SU-DHL-6 (cell line): ENCODE measurements at regions not wholly inside any gene's neighbourhood (a gene's known extent, or its start where the extent isn't known, plus 50 kb on each side); places are given as distances from the start of the nearest gene placed in this dataset.
"Not testable (repeated sequence)": the region's sequence is repeated elsewhere in the genome, so short reads cannot be mapped to it uniquely, and the experiment has no call there.

ENCODE experiments used
- H2AFZ ChIP-seq: fragments of 200-600 bp; sonication (generic); 2 replicates; pipeline ENCODE4 v1.6.1; 2014; ENCODE audit warnings: low read depth, mild to moderate bottlenecking, moderate library complexity, mixed read lengths, antibody characterized with exemption, low read length; ENCODE audit not compliant: severe bottlenecking
- H3F3A ChIP-seq: fragments of 200-600 bp; shearing (Covaris generic); 2 replicates; pipeline ENCODE4 v1.6.0; 2016; ENCODE audit warnings: antibody characterized with exemption, mild to moderate bottlenecking; ENCODE audit not compliant: insufficient read depth
- H3K27ac ChIP-seq: fragments of 200-600 bp; sonication (generic); 2 replicates; pipeline ENCODE4 v1.5.1; 2016; ENCODE audit warnings: low read depth, mild to moderate bottlenecking, low read length, moderate library complexity, mixed read lengths
- H3K27me3 ChIP-seq: fragments of 200-600 bp; sonication (generic), shearing (Covaris generic); 2 replicates; pipeline ENCODE4 v1.6.0; 2014; ENCODE audit warnings: mild to moderate bottlenecking, low read length
- H3K36me3 ChIP-seq: fragments of 200-600 bp; sonication (generic); 2 replicates; pipeline ENCODE4 v1.6.1; 2014; ENCODE audit warnings: mild to moderate bottlenecking, low read length, mixed read lengths
- H3K4me2 ChIP-seq: fragments of 300-600, 200-600 bp; shearing (Covaris generic), sonication (generic); 2 replicates; pipeline ENCODE4 v1.6.0; 2014; ENCODE audit warnings: low read length, low read depth, mild to moderate bottlenecking; ENCODE audit not compliant: poor library complexity, severe bottlenecking
- H3K4me3 ChIP-seq: fragments of 200-600 bp; sonication (generic); 2 replicates; pipeline ENCODE4 v1.5.1; 2014; ENCODE audit warnings: antibody characterized with exemption, low read length, mild to moderate bottlenecking, mixed read lengths; ENCODE audit not compliant: insufficient read depth, poor library complexity, severe bottlenecking
- H3K79me2 ChIP-seq: fragments of 200-600 bp; sonication (generic); 2 replicates; pipeline ENCODE4 v1.6.1; 2014; ENCODE audit warnings: mild to moderate bottlenecking, low read length, moderate library complexity; ENCODE audit not compliant: insufficient read depth
- H3K9ac ChIP-seq: fragments of 200-600 bp; sonication (generic); 2 replicates; pipeline ENCODE4 v1.7.0; 2014; ENCODE audit warnings: mild to moderate bottlenecking, low read length
- H3K9me2 ChIP-seq: fragments of 200-600 bp; sonication (generic); replicated peaks from 2 replicates; pipeline ENCODE4 v1.6.1; 2014; ENCODE audit warnings: low read length; ENCODE audit not compliant: insufficient read depth
- H3K9me3 ChIP-seq: fragments of 200-600 bp; sonication (generic); 2 replicates; pipeline ENCODE4 v1.6.1; 2014; ENCODE audit warnings: low read length, mixed read lengths; ENCODE audit not compliant: insufficient read depth
- H4K20me1 ChIP-seq: fragments of 200-600 bp; sonication (generic); 2 replicates; pipeline ENCODE4 v1.6.1; 2014; ENCODE audit warnings: low read depth, mild to moderate bottlenecking, antibody characterized with exemption, low read length, moderate library complexity, mixed read lengths
- EZH2phosphoT487 ChIP-seq: fragments of 200-600 bp; sonication (generic), shearing (Covaris generic); conservative IDR thresholded peaks from 2 replicates; pipeline ENCODE4 v1.6.1; 2018; ENCODE audit warnings: mild to moderate bottlenecking, antibody characterized with exemption, low read length, moderate library complexity, mixed read lengths
- TF ChIP-seq, protein P1 (sequence below): fragments of 200-600 bp; sonication (generic); IDR thresholded peaks from one replicate; pipeline ENCODE4 v1.5.1; 2017; ENCODE audit warnings: antibody characterized with exemption, mild to moderate bottlenecking, low read length, moderate library complexity; ENCODE audit not compliant: insufficient read depth, poor library complexity, severe bottlenecking

DNA sequence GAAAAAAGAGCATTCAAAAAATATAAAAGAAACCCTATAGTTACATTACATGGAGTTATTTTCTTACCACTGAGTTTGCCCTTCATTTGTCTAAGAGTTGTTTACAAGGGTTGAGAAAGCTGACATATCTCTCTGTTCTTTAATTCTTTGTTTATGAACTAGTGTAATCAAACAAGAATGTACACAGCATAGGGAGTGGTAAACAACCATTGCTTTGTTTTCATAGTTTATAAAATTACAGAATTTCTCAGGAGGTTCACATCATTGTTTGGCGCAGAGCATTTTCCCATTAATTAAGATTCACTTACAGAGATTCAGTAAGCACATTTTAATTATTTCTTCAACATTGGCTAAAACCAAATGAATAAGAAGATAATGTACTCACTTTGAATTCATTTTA, 87.6 kb downstream of the IFI44 start:
- Histone ChIP-seq H3K79me2 (no peaks in the 10 kb centered on the region), H3K36me3 (no peaks in the 10 kb centered on the region), H2AFZ (no peak overlapping the region), H3F3A (no peaks in the 10 kb centered on the region), H3K9me2 (no peaks in the 10 kb centered on the region), H4K20me1 (no peaks in the 10 kb centered on the region), H3K27ac (no peak overlapping the region), H3K4me2 (no peak overlapping the region), H3K27me3 (no peaks in the 10 kb centered on the region), H3K4me3 (no peak overlapping the region), H3K9me3 (no peaks in the 10 kb centered on the region), H3K9ac (no peak overlapping the region)
- no peak for TF ChIP-seq EZH2phosphoT487
- TF ChIP-seq, protein P1, sequence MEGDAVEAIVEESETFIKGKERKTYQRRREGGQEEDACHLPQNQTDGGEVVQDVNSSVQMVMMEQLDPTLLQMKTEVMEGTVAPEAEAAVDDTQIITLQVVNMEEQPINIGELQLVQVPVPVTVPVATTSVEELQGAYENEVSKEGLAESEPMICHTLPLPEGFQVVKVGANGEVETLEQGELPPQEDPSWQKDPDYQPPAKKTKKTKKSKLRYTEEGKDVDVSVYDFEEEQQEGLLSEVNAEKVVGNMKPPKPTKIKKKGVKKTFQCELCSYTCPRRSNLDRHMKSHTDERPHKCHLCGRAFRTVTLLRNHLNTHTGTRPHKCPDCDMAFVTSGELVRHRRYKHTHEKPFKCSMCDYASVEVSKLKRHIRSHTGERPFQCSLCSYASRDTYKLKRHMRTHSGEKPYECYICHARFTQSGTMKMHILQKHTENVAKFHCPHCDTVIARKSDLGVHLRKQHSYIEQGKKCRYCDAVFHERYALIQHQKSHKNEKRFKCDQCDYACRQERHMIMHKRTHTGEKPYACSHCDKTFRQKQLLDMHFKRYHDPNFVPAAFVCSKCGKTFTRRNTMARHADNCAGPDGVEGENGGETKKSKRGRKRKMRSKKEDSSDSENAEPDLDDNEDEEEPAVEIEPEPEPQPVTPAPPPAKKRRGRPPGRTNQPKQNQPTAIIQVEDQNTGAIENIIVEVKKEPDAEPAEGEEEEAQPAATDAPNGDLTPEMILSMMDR, result no peak

DNA sequence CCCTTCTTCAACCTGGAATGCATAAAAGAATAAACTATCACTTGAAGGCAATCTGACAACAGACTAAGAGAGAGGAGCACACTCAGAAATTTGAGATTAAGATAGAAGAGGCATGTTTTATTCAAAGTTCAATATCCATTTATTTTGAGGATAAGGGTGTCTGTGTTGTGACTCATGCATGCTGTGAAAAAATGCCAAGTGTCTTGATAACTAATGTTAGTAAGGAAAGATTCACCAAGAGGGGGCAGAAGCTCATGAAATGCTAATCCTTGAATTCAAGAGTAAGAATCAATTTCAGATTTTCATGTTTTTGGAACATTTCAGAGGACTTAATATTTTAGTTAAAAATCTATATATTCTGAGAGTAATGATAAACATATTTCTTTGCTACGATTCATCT, 94.0 kb downstream of the IFI44 start:
- no peaks in the 10 kb centered on the region for H4K20me1 ChIP-seq
- TF ChIP-seq, protein P1, result no peak
- TF ChIP-seq EZH2phosphoT487, result no peak
- no peaks in the 10 kb centered on the region for H3K9me2 ChIP-seq
- H3K9ac ChIP-seq, result no peak overlapping the region
- H3K9me3 ChIP-seq, result no peaks in the 10 kb centered on the region
- H3K27ac ChIP-seq, result no peak overlapping the region
- H3F3A ChIP-seq, result no peaks in the 10 kb centered on the region
- H3K4me3 ChIP-seq, result no peak overlapping the region
- H3K36me3 ChIP-seq, result no peaks in the 10 kb centered on the region
- no peak overlapping the region for H2AFZ ChIP-seq
- H3K79me2 ChIP-seq, result no peaks in the 10 kb centered on the region
- H3K27me3 ChIP-seq, result no peaks in the 10 kb centered on the region
- no peak overlapping the region for H3K4me2 ChIP-seq

DNA sequence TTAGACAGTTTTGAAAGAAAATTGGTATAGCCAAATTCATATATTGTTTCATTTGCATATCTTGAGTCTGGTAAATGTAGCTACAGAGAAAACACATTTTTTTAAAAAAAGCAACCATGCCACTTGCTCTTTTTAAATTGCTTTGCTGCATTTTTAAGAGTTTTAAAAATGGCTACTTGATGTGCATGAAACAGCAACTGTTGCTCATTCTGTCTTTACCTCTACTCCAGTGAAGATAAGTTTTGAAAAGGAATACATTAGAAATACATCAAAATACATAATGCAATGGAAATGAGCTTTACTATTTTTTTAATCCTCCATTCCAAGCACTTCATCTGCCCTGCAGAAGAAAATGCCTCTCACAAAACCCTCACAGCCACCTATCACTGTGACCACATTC, 95.5 kb downstream of the IFI44 start:
- H3K36me3 ChIP-seq, result no peaks in the 10 kb centered on the region
- H3K4me3 ChIP-seq, result no peak overlapping the region
- H3K27me3 ChIP-seq, result no peaks in the 10 kb centered on the region
- H3K9me3 ChIP-seq, result no peaks in the 10 kb centered on the region
- no peak overlapping the region for H3K9ac ChIP-seq
- no peak overlapping the region for H3K4me2 ChIP-seq
- no peaks in the 10 kb centered on the region for H3K79me2 ChIP-seq
- no peaks in the 10 kb centered on the region for H4K20me1 ChIP-seq
- no peaks in the 10 kb centered on the region for H3K9me2 ChIP-seq
- H2AFZ ChIP-seq, result no peak overlapping the region
- H3K27ac ChIP-seq, result no peak overlapping the region
- TF ChIP-seq, protein P1, result no peak
- TF ChIP-seq EZH2phosphoT487, result no peak
- no peaks in the 10 kb centered on the region for H3F3A ChIP-seq

DNA sequence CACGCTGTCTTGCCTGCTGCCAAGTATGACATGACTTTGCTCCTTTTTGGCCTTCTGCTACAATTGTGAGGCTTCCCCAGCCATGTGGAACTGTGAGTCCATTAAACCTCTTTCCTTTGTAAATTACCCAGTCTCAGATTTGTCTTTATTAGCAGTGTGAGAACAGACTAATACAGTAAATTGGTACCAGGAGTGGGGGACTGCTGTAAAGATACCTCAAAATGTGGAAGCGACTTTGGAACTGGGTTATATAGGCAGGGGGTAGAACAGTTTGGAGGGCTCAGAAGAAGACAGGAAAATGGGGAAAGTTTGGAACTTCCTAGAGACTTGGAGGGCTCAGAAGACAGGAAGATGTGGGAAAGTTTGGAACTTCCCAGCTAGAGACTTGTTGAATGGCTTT, 104.0 kb downstream of the IFI44 start:
- not testable (repeated sequence) for H3K27me3 ChIP-seq, H3K4me3 ChIP-seq, H2AFZ ChIP-seq, H3K9me2 ChIP-seq, H3K36me3 ChIP-seq, H3K9ac ChIP-seq, H3K27ac ChIP-seq, H3K9me3 ChIP-seq, H3K79me2 ChIP-seq, H4K20me1 ChIP-seq, H3F3A ChIP-seq, H3K4me2 ChIP-seq
